Fibroblast of upper back skin (primary cell): ENCODE measurements at regions not wholly inside any gene's neighbourhood (a gene's known extent, or its start where the extent isn't known, plus 50 kb on each side); places are given as distances from the start of the nearest gene placed in this dataset.
A peak's percentile ranks its signal among the peaks of the same experiment; 100 is the strongest.
"Not testable (repeated sequence)": the region's sequence is repeated elsewhere in the genome, so short reads cannot be mapped to it uniquely, and the experiment has no call there.

Experiments
- DNase-seq: peaks from one replicate; pipeline ENCODE4 v3.0.0-alpha.2; 2013

- DNase-seq: no peak
Observed at GRCh38 chr18:67846422-67847098, 330.0 kb upstream of the DSEL start.

- peak; percentile 31 for DNase-seq
Observed at GRCh38 chr18:67845035-67845434, 328.5 kb upstream of the DSEL start.

- no peak for DNase-seq
Observed at GRCh38 chr18:67840379-67840778, 323.9 kb upstream of the DSEL start.

GRCh38 chr18:67818432-67818831 is 301.9 kb upstream of the DSEL start:
- DNase-seq: no peak

- no peak for DNase-seq
Observed at GRCh38 chr18:67815280-67815679, 298.8 kb upstream of the DSEL start.

- DNase-seq: no peak
Observed at GRCh38 chr18:67813380-67814028, 297.0 kb upstream of the DSEL start.

GRCh38 chr18:67805261-67805660 is 288.7 kb upstream of the DSEL start:
- no peak for DNase-seq

GRCh38 chr18:67794521-67794920 is 278.0 kb upstream of the DSEL start:
- DNase-seq: peak; percentile 80

- DNase-seq: no peak
Observed at GRCh38 chr18:67790527-67790926, 274.0 kb upstream of the DSEL start.

GRCh38 chr18:67789165-67789545 is 272.6 kb upstream of the DSEL start:
- DNase-seq: no peak

- DNase-seq: no peak
Observed at GRCh38 chr18:67788310-67789164, 272.0 kb upstream of the DSEL start.

GRCh38 chr18:67783196-67783946 is 266.9 kb upstream of the DSEL start:
- peak; percentile 95 for DNase-seq

- peak; percentile 54 for DNase-seq
Observed at GRCh38 chr18:67778016-67778415, 261.5 kb upstream of the DSEL start.

GRCh38 chr18:67776929-67777328 is 260.4 kb upstream of the DSEL start:
- peak; percentile 58 for DNase-seq

- DNase-seq: peak; percentile 88
Observed at GRCh38 chr18:67771271-67771670, 254.8 kb upstream of the DSEL start.

- no peak for DNase-seq
Observed at GRCh38 chr18:67770520-67770919, 254.0 kb upstream of the DSEL start.

GRCh38 chr18:67766930-67767329 is 250.4 kb upstream of the DSEL start:
- DNase-seq: peak; percentile 69

GRCh38 chr18:67752211-67752610 is 235.7 kb upstream of the DSEL start:
- DNase-seq: not testable (repeated sequence)

GRCh38 chr18:67742954-67743353 is 226.4 kb upstream of the DSEL start:
- no peak for DNase-seq

GRCh38 chr18:67742525-67742924 is 226.0 kb upstream of the DSEL start:
- DNase-seq: no peak

GRCh38 chr18:67735506-67735905 is 219.0 kb upstream of the DSEL start:
- DNase-seq: no peak

- DNase-seq: peak; percentile 51
Observed at GRCh38 chr18:67733088-67733487, 216.6 kb upstream of the DSEL start.

- peak; percentile 34 for DNase-seq
Observed at GRCh38 chr18:67731851-67732250, 215.3 kb upstream of the DSEL start.
